WTC11 (cell line): ENCODE measurements at regions not wholly inside any gene's neighbourhood (a gene's known extent, or its start where the extent isn't known, plus 50 kb on each side); places are given as distances from the start of the nearest gene placed in this dataset.

ENCODE experiments used
- ATAC-seq: fragments of 200-7000 bp; cut with Tn5 transposase; 2 replicates; pipeline ENCODE4 v1.10.0; 2021; ENCODE audit warnings: mild to moderate bottlenecking, moderate library complexity
- CTCF ChIA-PET: fragments of 300-600 bp; sonication (Branson Sonifier 250); formaldehyde crosslinking; loops from one replicate; lab custom pipeline; 2021; ENCODE audit warnings: antibody characterized with exemption; lab: Charles Lee
- POLR2A ChIA-PET: fragments of 350-600 bp; sonication (Branson Sonifier 250); formaldehyde crosslinking; loops from one replicate; lab custom pipeline; 2021; ENCODE audit warnings: antibody characterized with exemption; lab: Charles Lee
- DNase-seq: peaks from one replicate; pipeline ENCODE4 v3.0.0; 2021; ENCODE audit warnings: low spot score
- H3K27ac Mint-ChIP-seq: 2 replicates; pipeline ENCODE4 v1.8.0; 2021; ENCODE audit warnings: mixed read lengths
- H3K27me3 Mint-ChIP-seq: 2 replicates; pipeline ENCODE4 v1.8.0; 2021; ENCODE audit warnings: low read depth, mild to moderate bottlenecking, moderate library complexity, mixed read lengths
- H3K36me3 Mint-ChIP-seq: 2 replicates; pipeline ENCODE4 v1.8.0; 2021; ENCODE audit warnings: mixed read lengths
- H3K4me1 Mint-ChIP-seq: 2 replicates; pipeline ENCODE4 v1.8.0; 2022; ENCODE audit warnings: mixed read lengths
- H3K4me3 Mint-ChIP-seq: 2 replicates; pipeline ENCODE4 v1.8.0; 2021; ENCODE audit warnings: mild to moderate bottlenecking, moderate library complexity, mixed read lengths
- H3K9me3 Mint-ChIP-seq: 2 replicates; pipeline ENCODE4 v1.8.0; 2021; ENCODE audit warnings: mixed read lengths
- ATF6 ChIP-seq: sonication (generic); formaldehyde crosslinking; IDR thresholded peaks from 2 replicates; pipeline ENCODE4 v1.8.1; 2023; ENCODE audit warnings: mild to moderate bottlenecking, missing genetic modification reagents
- CBFB ChIP-seq: sonication (generic); formaldehyde crosslinking; IDR thresholded peaks from 2 replicates; pipeline ENCODE4 v1.8.1; 2022; ENCODE audit warnings: mild to moderate bottlenecking, low read depth, missing genetic modification reagents
- E2F4 ChIP-seq: sonication (generic); formaldehyde crosslinking; IDR thresholded peaks from 2 replicates; pipeline ENCODE4 v1.8.1; 2022; ENCODE audit warnings: low read depth, mild to moderate bottlenecking, moderate library complexity, missing genetic modification reagents, borderline replicate concordance
- FOXJ3 ChIP-seq: sonication (generic); formaldehyde crosslinking; IDR thresholded peaks from 2 replicates; pipeline ENCODE4 v1.9.0; 2021; ENCODE audit warnings: missing genetic modification reagents, mild to moderate bottlenecking, borderline replicate concordance
- FOXP1 ChIP-seq: sonication (generic); formaldehyde crosslinking; IDR thresholded peaks from 2 replicates; pipeline ENCODE4 v1.8.0; 2022; ENCODE audit warnings: missing genetic modification reagents, mild to moderate bottlenecking, moderate library complexity, borderline replicate concordance
- GTF2I ChIP-seq: fragments of 250-450 bp; sonication (Bioruptor Pico); conservative IDR thresholded peaks from 2 replicates; pipeline ENCODE4 v1.4.0; 2021; ENCODE audit warnings: mild to moderate bottlenecking
- HMGA2 ChIP-seq: fragments of 250-450 bp; sonication (Bioruptor Pico); IDR thresholded peaks from 2 replicates; pipeline ENCODE4 v1.4.0; 2021; ENCODE audit warnings: mild to moderate bottlenecking, moderate library complexity
- HMGXB4 ChIP-seq: sonication (generic); formaldehyde crosslinking; IDR thresholded peaks from 2 replicates; pipeline ENCODE4 v1.8.1; 2023; ENCODE audit warnings: mild to moderate bottlenecking, moderate library complexity, missing genetic modification reagents
- JAZF1 ChIP-seq: fragments of 250-450 bp; sonication (Bioruptor Pico); IDR thresholded peaks from 2 replicates; pipeline ENCODE4 v1.9.0; 2021; ENCODE audit warnings: moderate library complexity, mild to moderate bottlenecking, inconsistent platforms
- MYBL2 ChIP-seq: sonication (generic); formaldehyde crosslinking; IDR thresholded peaks from 2 replicates; pipeline ENCODE4 v1.8.1; 2023; ENCODE audit warnings: mild to moderate bottlenecking, moderate library complexity, missing genetic modification reagents
- NFYB ChIP-seq: sonication (generic); formaldehyde crosslinking; conservative IDR thresholded peaks from 2 replicates; pipeline ENCODE4 v1.8.0; 2022; ENCODE audit warnings: low read depth, missing genetic modification reagents
- NR1H2 ChIP-seq: sonication (generic); formaldehyde crosslinking; IDR thresholded peaks from 2 replicates; pipeline ENCODE4 v1.9.0; 2021; ENCODE audit warnings: mild to moderate bottlenecking, moderate library complexity, missing genetic modification reagents
- PREB ChIP-seq: sonication (generic); formaldehyde crosslinking; IDR thresholded peaks from 2 replicates; pipeline ENCODE4 v1.8.1; 2022; ENCODE audit warnings: mild to moderate bottlenecking, missing genetic modification reagents, moderate library complexity, borderline replicate concordance
- SP1 ChIP-seq: sonication (generic); formaldehyde crosslinking; conservative IDR thresholded peaks from 2 replicates; pipeline ENCODE4 v1.8.1; 2022; ENCODE audit warnings: missing genetic modification reagents
- TEAD4 ChIP-seq: sonication (generic); formaldehyde crosslinking; IDR thresholded peaks from 2 replicates; pipeline ENCODE4 v1.8.0; 2022; ENCODE audit warnings: mild to moderate bottlenecking, missing genetic modification reagents
- ZNF138 ChIP-seq: sonication (generic); formaldehyde crosslinking; conservative IDR thresholded peaks from 2 replicates; pipeline ENCODE4 v1.8.1; 2022; ENCODE audit warnings: mild to moderate bottlenecking, moderate library complexity, missing genetic modification reagents
- ZNF425 ChIP-seq: fragments of 250-450 bp; sonication (Bioruptor Pico); conservative IDR thresholded peaks from 2 replicates; pipeline ENCODE4 v1.9.0; 2021; ENCODE audit warnings: mild to moderate bottlenecking
- ZNF532 ChIP-seq: fragments of 250-450 bp; sonication (Bioruptor Pico); IDR thresholded peaks from 2 replicates; pipeline ENCODE4 v1.9.0; 2021; ENCODE audit warnings: mild to moderate bottlenecking, borderline replicate concordance
- ZSCAN18 ChIP-seq: fragments of 250-450 bp; sonication (Bioruptor Pico); IDR thresholded peaks from 2 replicates; pipeline ENCODE4 v2.1.2; 2022; ENCODE audit warnings: mild to moderate bottlenecking, moderate library complexity

GRCh38 chr16:51408357-51408756, 257.3 kb upstream of the SALL1 start (continued):
- TF ChIP-seq ZNF425 (no peak), JAZF1 (CRISPR knock-in tag) (no peak), GTF2I (CRISPR knock-in tag) (no peak), ZNF138 (CRISPR knock-in tag) (no peak)

GRCh38 chr16:51407921-51408320, 256.9 kb upstream of the SALL1 start:
- peaks cover 26% of the 10 kb centered on the region for H3K4me1 Mint-ChIP-seq
- ChIA-PET CTCF (no interaction called here), POLR2A (no interaction called here)
- H3K9me3 Mint-ChIP-seq, result peaks cover 8% of the 10 kb centered on the region
- DNase-seq, result no peak
- no peak for ATAC-seq
- H3K27me3 Mint-ChIP-seq, result no peaks in the 10 kb centered on the region
- H3K36me3 Mint-ChIP-seq, result no peaks in the 10 kb centered on the region
- H3K27ac Mint-ChIP-seq, result no peak overlapping the region
- no peak for TF ChIP-seq MYBL2
- no peak for TF ChIP-seq TEAD4 (CRISPR knock-in tag)
- no peak for TF ChIP-seq FOXJ3 (CRISPR knock-in tag)
- no peak for TF ChIP-seq HMGA2 (CRISPR knock-in tag)
- TF ChIP-seq CBFB, result no peak
- TF ChIP-seq ZNF532 (CRISPR knock-in tag), result no peak
- no peak for TF ChIP-seq GTF2I (CRISPR knock-in tag)
- TF ChIP-seq ZSCAN18 (CRISPR knock-in tag), result no peak
- no peak overlapping the region for H3K4me3 Mint-ChIP-seq

- H3K36me3 Mint-ChIP-seq, result peaks cover 3% of the 10 kb centered on the region; the same call in 1 of the 2 replicates
- no peak for ATAC-seq
- no peak overlapping the region for H3K27ac Mint-ChIP-seq
- DNase-seq, result no peak
- peaks cover 14% of the 10 kb centered on the region for H3K9me3 Mint-ChIP-seq
- ChIA-PET POLR2A (interaction anchor here (1.1 kb wide), 1 partner anchor 25 kb away, joined by 4 read pairs; no protein-coding TSS in a partner anchor), CTCF (no interaction called here)
- H3K4me3 Mint-ChIP-seq, result no peak overlapping the region
- peaks cover 26% of the 10 kb centered on the region for H3K4me1 Mint-ChIP-seq
- H3K27me3 Mint-ChIP-seq, result no peaks in the 10 kb centered on the region
- TF ChIP-seq HMGXB4, result no peak
- TF ChIP-seq ATF6 (CRISPR knock-in tag), result no peak
- TF ChIP-seq NR1H2 (CRISPR knock-in tag), result no peak
- no peak for TF ChIP-seq FOXP1
- no peak for TF ChIP-seq NFYB (CRISPR knock-in tag)
- no peak for TF ChIP-seq PREB
- no peak for TF ChIP-seq E2F4 (CRISPR knock-in tag)
- TF ChIP-seq SP1 (CRISPR knock-in tag), result no peak
Measured at GRCh38 chr16:51407199-51407598, 256.1 kb upstream of the SALL1 start.
